HCT116 (cell line): ENCODE measurements at regions not wholly inside any gene's neighbourhood (a gene's known extent, or its start where the extent isn't known, plus 50 kb on each side); places are given as distances from the start of the nearest gene placed in this dataset.

Experiments used
- EZH2 ChIP-seq: fragments of 200-600 bp; sonication (generic); IDR thresholded peaks from 2 replicates; pipeline ENCODE4 v1.6.1; 2017; ENCODE audit warnings: antibody characterized with exemption, mixed run types
- YY1 ChIP-seq: IDR thresholded peaks from 2 replicates; pipeline ENCODE4 v1.6.1; 2011; ENCODE audit warnings: low read length, low read depth, moderate library complexity, mild to moderate bottlenecking; ENCODE audit not compliant: insufficient replicate concordance; ENCODE audit errors: extremely low read depth

GRCh38 chr2:235295831-235296230 is 198.0 kb upstream of the AGAP1 start:
- TF ChIP-seq YY1 (no peak), EZH2 (no peak)
